H9 (cell line): ENCODE measurements at regions not wholly inside any gene's neighbourhood (a gene's known extent, or its start where the extent isn't known, plus 50 kb on each side); places are given as distances from the start of the nearest gene placed in this dataset.

ENCODE experiments used
- DNase-seq: peaks from one replicate; pipeline ENCODE4 v3.0.0-alpha.2; 2017
- H2AFZ ChIP-seq: one replicate; pipeline ENCODE4 v1.6.1; 2013; ENCODE audit warnings: mild to moderate bottlenecking, low read length, control low read depth, moderate library complexity
- H2AK5ac ChIP-seq: 2 replicates; pipeline ENCODE4 v1.6.1; 2013; ENCODE audit warnings: low read length, control low read depth, mixed read lengths; ENCODE audit not compliant: insufficient read length
- H2BK120ac ChIP-seq: one replicate; pipeline ENCODE4 v1.6.1; 2013; ENCODE audit warnings: low read depth, mild to moderate bottlenecking, low read length, control low read depth, inconsistent platforms; ENCODE audit not compliant: poor library complexity, severe bottlenecking
- H2BK12ac ChIP-seq: 2 replicates; pipeline ENCODE4 v1.6.1; 2013; ENCODE audit warnings: low read length, control low read depth, mixed read lengths, low read depth; ENCODE audit not compliant: insufficient read length
- H2BK15ac ChIP-seq: 2 replicates; pipeline ENCODE4 v1.6.1; 2013; ENCODE audit warnings: low read depth, low read length, control low read depth
- H2BK20ac ChIP-seq: one replicate; pipeline ENCODE4 v1.6.1; 2013; ENCODE audit warnings: low read depth, mild to moderate bottlenecking, low read length, control low read depth, inconsistent platforms; ENCODE audit not compliant: poor library complexity, severe bottlenecking
- H2BK5ac ChIP-seq: 2 replicates; pipeline ENCODE4 v1.6.1; 2013; ENCODE audit warnings: low read length, control low read depth, mixed read lengths; ENCODE audit not compliant: insufficient read length
- H3K14ac ChIP-seq: 2 replicates; pipeline ENCODE4 v1.6.1; 2013; ENCODE audit warnings: low read length, control low read depth; ENCODE audit not compliant: insufficient read depth
- H3K18ac ChIP-seq: 2 replicates; pipeline ENCODE4 v1.6.1; 2013; ENCODE audit warnings: low read depth, mild to moderate bottlenecking, mixed read lengths, low read length, control low read depth; ENCODE audit not compliant: insufficient read length
- H3K23ac ChIP-seq: 2 replicates; pipeline ENCODE4 v1.6.1; 2013; ENCODE audit warnings: low read length, control low read depth, mixed read lengths, low read depth; ENCODE audit not compliant: insufficient read length
- H3K23me2 ChIP-seq: 2 replicates; pipeline ENCODE4 v1.6.1; 2013; ENCODE audit warnings: low read depth, mild to moderate bottlenecking, mixed read lengths, low read length, control low read depth; ENCODE audit not compliant: insufficient read length, poor library complexity, severe bottlenecking
- H3K27ac ChIP-seq: 2 replicates; pipeline ENCODE4 v1.5.1; 2013; ENCODE audit warnings: low read length, control low read depth, mixed read lengths, low read depth; ENCODE audit not compliant: insufficient read length
- H3K27me3 ChIP-seq: 2 replicates; pipeline ENCODE4 v1.6.1; 2013; ENCODE audit warnings: low read length, control low read depth, inconsistent platforms; ENCODE audit not compliant: insufficient read depth
- H3K4ac ChIP-seq: 2 replicates; pipeline ENCODE4 v1.6.1; 2013; ENCODE audit warnings: low read depth, mild to moderate bottlenecking, control low read depth, inconsistent platforms, low read length, moderate library complexity
- H3K4me1 ChIP-seq: 2 replicates; pipeline ENCODE4 v1.6.1; 2013; ENCODE audit warnings: low read length, control low read depth, inconsistent platforms; ENCODE audit not compliant: insufficient read depth
- H3K4me2 ChIP-seq: 2 replicates; pipeline ENCODE4 v1.6.1; 2013; ENCODE audit warnings: low read length, control low read depth, mixed read lengths; ENCODE audit not compliant: insufficient read length, insufficient read depth
- H3K56ac ChIP-seq: 2 replicates; pipeline ENCODE4 v1.6.1; 2013; ENCODE audit warnings: low read depth, mild to moderate bottlenecking, mixed read lengths, low read length, control low read depth; ENCODE audit not compliant: insufficient read length
- H3K79me1 ChIP-seq: 2 replicates; pipeline ENCODE4 v1.6.1; 2013; ENCODE audit warnings: low read depth, mild to moderate bottlenecking, moderate library complexity, low read length, control low read depth, inconsistent platforms; ENCODE audit not compliant: insufficient read depth, poor library complexity, severe bottlenecking
- H3K79me2 ChIP-seq: 2 replicates; pipeline ENCODE4 v1.6.1; 2013; ENCODE audit warnings: low read length, control low read depth, inconsistent platforms; ENCODE audit not compliant: insufficient read depth
- H3K9ac ChIP-seq: 2 replicates; pipeline ENCODE4 v1.6.1; 2013; ENCODE audit warnings: low read length, control low read depth, mixed read lengths; ENCODE audit not compliant: insufficient read length; ENCODE audit errors: extremely low read depth
- H3K9me3 ChIP-seq: one replicate; pipeline ENCODE4 v1.6.1; 2013; ENCODE audit warnings: low read depth, low read length, inconsistent platforms; ENCODE audit not compliant: control insufficient read depth
- H3T11ph ChIP-seq: one replicate; pipeline ENCODE4 v1.6.1; 2013; ENCODE audit warnings: mild to moderate bottlenecking, low read length, control low read depth, inconsistent platforms
- H4K20me1 ChIP-seq: one replicate; pipeline ENCODE4 v1.6.1; 2013; ENCODE audit not compliant: control insufficient read depth, insufficient read length, insufficient read depth
- H4K5ac ChIP-seq: 2 replicates; pipeline ENCODE4 v1.6.1; 2013; ENCODE audit warnings: low read depth, mild to moderate bottlenecking, mixed read lengths, low read length, control low read depth; ENCODE audit not compliant: insufficient read length
- H4K8ac ChIP-seq: replicated peaks from 2 replicates; pipeline ENCODE4 v1.6.1; 2013; ENCODE audit warnings: low read length, control low read depth, mixed read lengths, low read depth; ENCODE audit not compliant: insufficient read length
- H4K91ac ChIP-seq: 2 replicates; pipeline ENCODE4 v1.6.1; 2013; ENCODE audit warnings: low read depth, mild to moderate bottlenecking, moderate library complexity, mixed read lengths, low read length, control low read depth; ENCODE audit not compliant: insufficient read length
- H3K27ac Mint-ChIP-seq, 3 experiments: 2 replicates in 2 of 3; 3 replicates in 1 of 3; pipeline ENCODE4 v1.8.0; 2020 to 2021; ENCODE audit warnings: mixed read lengths in 3 of 3, mild to moderate bottlenecking in 1 of 3, moderate library complexity in 1 of 3
- H3K27me3 Mint-ChIP-seq: 2 replicates; pipeline ENCODE4 v1.8.0; 2021; ENCODE audit warnings: low read depth, mild to moderate bottlenecking, moderate library complexity, mixed read lengths
- H3K36me3 Mint-ChIP-seq, 3 experiments: 2 replicates in 2 of 3; 3 replicates in 1 of 3; pipeline ENCODE4 v1.8.0; 2020 to 2021; ENCODE audit warnings: low read depth in 3 of 3, mixed read lengths in 3 of 3; ENCODE audit not compliant: insufficient read depth in 1 of 3
- H3K4me1 Mint-ChIP-seq, 2 experiments: 2 replicates each; pipeline ENCODE4 v1.8.0; 2020; ENCODE audit warnings: mixed read lengths in 2 of 2
- H3K4me3 Mint-ChIP-seq, 2 experiments: 2 replicates in 1 of 2; 3 replicates in 1 of 2; pipeline ENCODE4 v1.8.0; 2020 to 2021; ENCODE audit warnings: mild to moderate bottlenecking in 2 of 2, mixed read lengths in 2 of 2, moderate library complexity in 1 of 2
- H3K9me3 Mint-ChIP-seq, 2 experiments: 2 replicates in 1 of 2; 3 replicates in 1 of 2; pipeline ENCODE4 v1.8.0; 2020; ENCODE audit warnings: mild to moderate bottlenecking in 2 of 2, mixed read lengths in 2 of 2, moderate library complexity in 1 of 2
- CTCF ChIP-seq: fragments of 200-600 bp; sonication (generic); conservative IDR thresholded peaks from 3 replicates; pipeline ENCODE4 v1.8.0; 2021; ENCODE audit warnings: antibody characterized with exemption, mild to moderate bottlenecking
- WGBS: extraction: QIAGEN DNeasy Blood & Tissue Kit; methylation state at CpG from one replicate; pipeline ENCODE4 v1.1.7; 2013; ENCODE audit warnings: missing lambda C conversion rate, low lambda C conversion rate, mixed read lengths; ENCODE audit not compliant: insufficient read length; ENCODE audit errors: extremely low coverage; 5-methylcytosine and 5-hydroxymethylcytosine counted together

GRCh38 chr1:170231662-170232061 lies 85.9 kb downstream of the NTMT2 start:
- H3K79me2 ChIP-seq, result no peaks in the 10 kb centered on the region
- no peak overlapping the region for H2BK20ac ChIP-seq
- H3K9me3 ChIP-seq, result no peaks in the 10 kb centered on the region
- H2AFZ ChIP-seq, result no peak overlapping the region
- H4K5ac ChIP-seq, result no peak overlapping the region
- Mint-ChIP-seq H3K4me1 (no peaks in the 10 kb centered on the region), H3K9me3 (no peaks in the 10 kb centered on the region), H3K4me3 (no peak overlapping the region), H3K27ac (no peak overlapping the region), H3K27me3 (no peaks in the 10 kb centered on the region), H3K36me3 (no peaks in the 10 kb centered on the region)
- no peak overlapping the region for H2BK5ac ChIP-seq
- H3K27ac ChIP-seq, result no peak overlapping the region
- H2BK12ac ChIP-seq, result no peak overlapping the region
- no peak overlapping the region for H3K18ac ChIP-seq
- no peaks in the 10 kb centered on the region for H3K27me3 ChIP-seq
- no CpG with 5 or more reads among the region's 1 CpG for WGBS
- no peak overlapping the region for H3T11ph ChIP-seq
- H2BK15ac ChIP-seq, result no peak overlapping the region
- H2AK5ac ChIP-seq, result no peak overlapping the region
- H3K79me1 ChIP-seq, result no peaks in the 10 kb centered on the region
- H3K23me2 ChIP-seq, result no peaks in the 10 kb centered on the region
- no peak overlapping the region for H3K9ac ChIP-seq
- no peak overlapping the region for H2BK120ac ChIP-seq
- no peak overlapping the region for H4K8ac ChIP-seq
- H3K4me2 ChIP-seq, result no peak overlapping the region
- no peak for DNase-seq
- TF ChIP-seq CTCF, result no peak
- H3K14ac ChIP-seq, result no peak overlapping the region
- no peak overlapping the region for H3K23ac ChIP-seq
- H4K91ac ChIP-seq, result no peak overlapping the region
- no peaks in the 10 kb centered on the region; the same call in 1 of the 2 replicates for H3K4me1 ChIP-seq
- H4K20me1 ChIP-seq, result no peaks in the 10 kb centered on the region
- H3K56ac ChIP-seq, result no peak overlapping the region
- no peak overlapping the region for H3K4ac ChIP-seq
